HG03342 (cell line): ENCODE measurements at regions not wholly inside any gene's neighbourhood (a gene's known extent, or its start where the extent isn't known, plus 50 kb on each side); places are given as distances from the start of the nearest gene placed in this dataset.

Experiments used
- ATAC-seq: cut with Tn5 transposase; IDR thresholded peaks from one replicate; pipeline ENCODE4 v1.9.1; 2021; ENCODE audit warnings: mild to moderate bottlenecking, moderate library complexity; ENCODE audit not compliant: unreplicated experiment

DNA sequence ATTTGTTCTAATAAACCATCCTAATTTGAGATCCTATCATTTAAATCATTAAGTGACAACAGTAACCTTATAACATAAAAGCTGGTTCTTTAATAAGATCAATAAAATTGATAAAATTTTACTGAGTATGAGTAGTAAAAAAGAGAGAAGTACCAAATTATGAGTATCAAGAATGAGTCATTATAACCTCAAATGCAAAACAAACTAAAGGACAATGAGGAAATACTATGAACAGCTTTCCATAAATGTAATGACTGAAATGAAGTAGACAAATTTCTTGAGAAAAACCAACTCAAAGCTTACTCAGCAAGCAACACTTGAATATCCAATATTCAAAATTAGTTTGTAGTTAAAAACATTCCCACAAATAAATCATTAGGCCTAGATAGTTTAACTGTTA, 433.0 kb downstream of the ZEB2 start:
- no peak for ATAC-seq

DNA sequence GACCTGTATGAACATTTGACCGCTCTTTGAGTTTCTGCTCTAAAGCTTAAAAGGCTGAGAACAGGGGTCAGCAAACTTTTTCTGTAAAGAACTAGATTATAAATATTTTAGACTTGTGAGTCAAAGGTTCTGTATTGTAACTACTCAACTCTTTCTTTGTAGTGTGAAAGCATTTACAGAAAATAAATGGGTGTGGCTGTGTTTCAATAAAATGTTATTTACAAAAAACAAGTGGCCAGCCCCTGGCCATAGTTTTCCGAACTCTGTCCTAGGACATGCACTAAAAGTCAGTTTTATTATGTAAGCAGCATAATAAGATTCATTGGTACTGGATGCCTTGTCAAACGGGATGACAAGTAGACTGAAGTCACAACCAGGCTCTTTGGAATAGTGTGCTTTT, 434.9 kb downstream of the ZEB2 start:
- ATAC-seq, result no peak

DNA sequence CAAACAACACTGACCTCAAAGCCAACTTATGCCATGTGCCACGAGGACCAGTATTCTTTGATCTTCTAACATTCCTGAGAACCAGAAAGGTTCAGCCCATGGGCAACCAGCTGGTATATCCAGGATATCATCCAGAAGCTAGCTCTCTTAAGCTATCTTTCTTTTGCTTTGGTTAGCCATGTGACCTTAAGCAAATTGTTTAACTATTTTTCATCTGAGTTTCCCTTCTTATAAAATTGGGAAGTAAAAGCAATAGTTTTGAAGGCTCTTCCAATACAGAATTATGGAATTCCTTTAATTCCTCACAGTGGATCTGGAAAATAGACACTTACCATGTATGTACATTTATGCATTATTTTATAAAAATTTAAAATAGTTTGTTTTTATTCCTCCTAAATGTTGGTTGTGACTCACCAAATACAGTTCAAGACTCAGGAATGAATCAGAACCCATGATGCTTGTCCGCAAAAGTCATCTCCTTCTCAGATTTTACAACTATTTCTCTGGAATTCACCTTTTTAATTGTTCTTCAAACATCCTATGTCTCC, 435.7 kb downstream of the ZEB2 start:
- no peak for ATAC-seq

DNA sequence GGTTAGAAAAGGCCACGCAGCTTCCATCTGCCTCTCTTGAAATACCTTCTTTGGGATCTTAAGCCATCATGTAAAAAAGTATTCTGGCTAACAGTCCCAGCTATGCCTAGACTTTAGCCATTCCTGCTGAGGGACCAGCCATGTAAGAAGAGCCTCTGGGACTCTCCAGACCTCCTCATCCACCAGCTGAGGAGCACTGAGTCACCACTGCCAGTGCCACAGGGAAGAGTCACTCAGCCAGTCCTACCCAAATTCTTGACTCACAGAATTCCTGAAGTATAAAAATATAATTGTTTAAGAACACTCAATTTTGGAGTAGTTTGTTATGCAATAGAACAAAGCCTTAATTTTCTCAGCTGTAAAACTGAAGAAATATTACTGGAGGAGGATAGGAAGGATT, 436.7 kb downstream of the ZEB2 start:
- no peak for ATAC-seq

DNA sequence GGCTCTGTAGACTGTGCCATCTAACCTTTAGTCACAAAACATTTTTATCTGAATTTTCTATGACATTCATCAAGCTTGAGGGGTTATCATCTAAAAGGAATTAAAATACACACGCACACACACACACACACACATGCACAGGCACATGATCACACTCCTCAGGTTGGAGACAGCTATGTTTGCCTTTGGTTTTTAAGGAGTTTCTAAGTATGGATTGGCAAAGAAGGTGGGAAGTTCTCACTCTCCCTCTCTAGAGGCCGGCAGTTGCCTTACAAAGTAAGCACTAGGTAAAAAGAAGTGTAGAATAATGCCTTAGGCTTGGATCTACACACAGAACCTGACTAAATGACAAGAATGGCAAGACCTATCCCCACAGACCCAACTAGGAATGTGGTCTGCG, 437.1 kb downstream of the ZEB2 start:
- no peak for ATAC-seq

DNA sequence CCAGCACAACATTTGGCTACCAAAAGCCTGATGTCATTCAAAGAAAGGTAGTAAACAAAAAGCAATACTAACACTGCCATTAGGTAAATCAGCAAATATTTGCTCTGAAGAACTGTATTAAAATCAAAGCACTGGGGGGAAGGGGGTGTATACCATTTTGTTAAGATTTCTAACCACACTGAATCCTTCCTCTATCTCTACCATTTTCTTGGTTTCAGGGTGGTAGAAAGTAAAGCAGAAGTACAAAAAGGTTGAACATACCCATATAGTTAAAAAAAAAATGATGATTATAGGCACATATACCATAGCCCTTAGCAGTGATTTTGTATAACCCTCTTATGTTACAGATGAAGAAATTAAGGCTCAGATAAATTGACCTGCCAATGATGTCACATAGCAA, 437.6 kb downstream of the ZEB2 start:
- no peak for ATAC-seq

DNA sequence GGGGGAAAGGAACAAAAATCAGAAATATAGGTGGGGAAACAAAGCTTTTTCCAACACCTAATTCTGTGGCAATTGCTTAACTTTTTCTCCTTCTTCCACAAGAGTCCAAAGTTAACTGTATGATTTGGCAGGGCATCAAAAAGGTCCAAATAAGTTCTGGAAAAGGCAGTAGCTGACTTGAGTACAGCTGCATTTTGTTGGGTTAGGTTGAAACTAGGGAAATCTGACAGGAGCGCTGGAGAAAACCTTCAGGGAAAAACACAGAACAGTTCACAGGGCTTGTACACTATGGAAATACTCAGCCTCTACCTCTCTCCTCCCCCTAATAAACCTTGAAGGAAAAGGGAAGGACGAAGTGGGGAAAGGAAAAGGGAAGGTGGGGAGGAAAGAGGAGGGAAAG, 438.6 kb downstream of the ZEB2 start:
- no peak for ATAC-seq

DNA sequence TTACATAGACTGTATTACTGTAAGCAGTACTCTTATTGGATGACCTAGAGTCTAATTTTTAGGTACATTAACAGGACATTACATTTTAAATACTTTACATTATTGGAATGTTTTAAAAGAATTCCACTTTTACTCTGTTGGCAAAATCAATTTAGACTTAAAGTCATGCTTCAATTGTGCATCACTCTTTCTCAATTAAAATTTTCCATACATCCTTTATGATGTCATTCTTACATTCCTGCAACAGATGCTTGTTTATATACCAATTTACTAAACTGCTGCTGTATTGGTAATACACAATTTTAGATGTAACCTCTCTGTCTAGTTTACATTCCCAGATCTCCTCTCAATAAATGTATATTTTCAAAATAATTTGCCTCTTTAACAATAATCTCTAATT, 440.1 kb downstream of the ZEB2 start:
- no peak for ATAC-seq

DNA sequence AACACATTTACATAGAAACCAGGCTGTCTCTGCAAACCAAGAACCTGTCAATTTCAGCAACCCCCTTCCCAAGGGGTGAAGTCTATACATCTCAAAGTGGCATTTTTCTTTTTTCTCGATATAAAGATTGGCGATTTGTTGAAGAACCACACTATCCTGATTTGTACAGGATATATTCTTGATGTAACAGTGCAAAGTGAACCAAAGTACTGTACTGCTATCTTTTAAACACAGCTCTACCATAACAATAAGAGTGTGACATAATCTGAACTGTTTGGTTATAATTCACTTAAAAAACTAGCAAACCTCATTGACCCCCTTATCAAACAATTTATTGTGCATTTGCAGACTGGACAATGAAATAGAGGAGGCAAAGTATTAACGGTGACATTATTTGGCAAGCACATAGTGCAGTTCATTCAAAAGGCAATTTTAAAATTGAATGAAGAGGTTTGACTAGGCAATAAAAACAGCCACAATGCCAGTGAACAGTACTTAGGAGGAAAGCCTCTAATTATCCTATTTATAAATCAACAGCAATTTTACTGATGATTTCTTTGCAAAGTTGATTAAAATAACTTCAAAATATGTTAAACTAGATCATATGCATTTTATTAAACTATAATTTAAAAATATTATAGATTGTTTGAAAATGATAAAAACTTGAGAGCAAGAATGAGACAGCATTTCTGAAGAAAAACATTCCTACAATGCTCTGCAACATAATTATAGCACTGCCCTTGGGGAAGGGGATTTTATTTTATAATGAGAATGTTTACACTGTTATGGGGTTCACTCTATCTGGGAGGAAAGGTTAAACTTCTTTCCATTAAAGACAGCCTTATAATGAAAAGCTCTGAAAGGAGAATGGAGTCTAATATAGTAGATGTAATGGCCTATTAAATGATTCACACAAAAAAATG, 440.9 kb downstream of the ZEB2 start:
- ATAC-seq, result no peak

DNA sequence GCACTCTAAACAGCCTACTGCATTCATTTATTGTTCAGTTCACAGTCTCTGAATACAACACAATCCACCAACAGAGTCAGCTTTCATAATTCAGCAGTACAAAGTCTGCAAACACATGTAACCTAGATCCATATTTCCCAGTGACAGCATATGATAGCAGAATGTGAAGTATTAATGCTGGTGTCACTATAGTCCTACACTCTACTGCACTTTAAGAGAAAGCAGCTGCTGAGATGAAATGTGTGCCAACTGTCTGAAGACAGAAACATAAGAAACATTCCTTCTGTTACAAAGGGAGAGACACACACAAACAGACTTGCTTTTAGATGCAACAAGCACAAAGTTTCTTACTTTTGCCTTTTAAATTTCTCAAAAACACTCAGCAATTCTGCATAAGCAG, 441.8 kb downstream of the ZEB2 start:
- no peak for ATAC-seq

DNA sequence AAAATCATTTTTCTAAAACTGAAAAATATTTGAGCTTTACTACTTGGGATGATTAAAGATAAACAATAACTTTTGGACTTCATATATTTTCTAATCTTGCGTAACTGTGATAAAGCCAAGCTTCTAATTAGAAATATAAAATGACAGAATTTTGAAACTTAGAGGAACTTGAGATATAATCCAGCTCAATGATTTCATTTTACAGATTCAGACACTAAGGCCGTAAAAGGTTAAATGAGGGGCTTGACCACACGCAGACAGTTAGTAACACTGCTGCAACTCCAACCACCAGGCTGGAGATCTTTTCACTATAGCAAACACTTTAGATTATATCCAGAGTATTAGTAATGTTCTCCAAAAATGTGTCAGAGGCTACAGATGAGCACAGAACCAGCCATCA, 445.5 kb downstream of the ZEB2 start:
- ATAC-seq, result no peak

DNA sequence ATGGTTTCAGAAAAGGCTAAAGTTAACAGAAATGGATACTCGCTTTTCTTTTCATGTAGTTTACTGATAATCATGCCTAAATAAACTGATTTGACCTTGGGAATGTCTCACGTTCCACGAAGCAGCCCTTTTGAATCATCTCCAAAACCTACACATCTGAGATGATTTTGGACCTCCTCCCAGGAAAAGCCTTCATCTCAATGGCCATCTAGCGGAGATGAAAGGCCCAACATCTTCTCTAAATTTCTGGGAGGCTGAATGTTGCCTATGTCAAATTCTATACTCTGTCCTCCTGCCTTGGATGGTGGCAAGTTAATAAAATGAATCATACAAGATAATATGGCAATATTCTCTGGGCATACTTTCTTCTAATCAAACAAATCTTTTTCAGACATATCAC, 448.5 kb downstream of the ZEB2 start:
- ATAC-seq, result no peak

DNA sequence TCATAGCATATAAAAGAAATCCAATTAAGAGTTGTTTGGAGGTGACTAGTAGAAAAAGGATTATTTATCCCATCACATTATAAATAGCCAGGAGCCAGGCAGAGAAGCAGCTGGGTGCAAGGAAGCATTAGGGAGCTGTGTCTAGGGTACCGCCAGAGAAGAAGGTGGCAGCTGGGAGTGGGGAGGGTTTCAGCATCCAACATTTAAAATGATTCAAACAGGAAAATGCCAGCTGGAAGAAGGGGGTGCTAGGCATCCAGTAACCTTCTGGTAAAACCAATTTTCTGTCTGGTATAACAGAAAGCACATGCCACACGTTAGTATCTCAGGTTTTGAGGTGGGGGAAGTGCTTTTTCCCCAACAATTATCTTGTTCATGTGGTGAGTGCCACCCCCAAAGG, 452.4 kb downstream of the ZEB2 start:
- no peak for ATAC-seq

DNA sequence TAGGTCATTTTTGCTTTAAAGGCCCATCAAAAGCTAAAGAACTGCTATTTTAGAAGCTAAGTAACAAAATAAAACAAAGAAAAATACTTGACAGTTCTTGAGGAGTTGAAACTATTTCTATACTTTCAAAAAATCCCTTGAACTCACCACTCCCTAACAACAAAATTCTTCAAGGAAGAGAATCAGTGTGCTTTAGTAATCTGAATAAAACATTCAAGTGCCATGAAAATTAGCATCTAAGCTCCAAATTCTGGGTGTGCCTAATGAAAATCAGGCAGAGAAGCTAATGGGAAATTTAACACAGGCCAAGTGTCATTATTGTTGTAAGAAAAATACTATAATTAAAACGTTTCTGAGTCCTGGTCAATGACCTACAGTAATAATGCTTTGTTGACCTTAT, 456.3 kb downstream of the ZEB2 start:
- no peak for ATAC-seq

DNA sequence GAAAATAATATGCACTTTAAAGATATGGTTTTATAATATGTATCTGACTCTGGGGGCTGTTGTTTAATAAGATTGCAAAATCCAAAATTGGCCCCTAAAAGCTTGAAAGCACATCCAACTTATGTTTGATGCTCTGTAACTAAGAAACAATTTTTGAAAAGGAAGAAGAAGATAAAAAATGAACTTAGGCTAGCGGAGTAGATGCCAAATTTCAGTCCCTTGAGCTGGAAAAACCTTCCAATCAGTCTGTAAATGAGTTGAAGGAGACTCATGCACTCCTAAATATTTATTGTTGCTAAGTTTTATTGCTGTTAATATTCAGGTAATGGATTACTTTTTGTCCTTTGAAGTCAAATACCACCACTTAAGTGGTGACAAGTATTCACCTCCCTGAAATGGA, 465.0 kb downstream of the ZEB2 start:
- ATAC-seq, result no peak

DNA sequence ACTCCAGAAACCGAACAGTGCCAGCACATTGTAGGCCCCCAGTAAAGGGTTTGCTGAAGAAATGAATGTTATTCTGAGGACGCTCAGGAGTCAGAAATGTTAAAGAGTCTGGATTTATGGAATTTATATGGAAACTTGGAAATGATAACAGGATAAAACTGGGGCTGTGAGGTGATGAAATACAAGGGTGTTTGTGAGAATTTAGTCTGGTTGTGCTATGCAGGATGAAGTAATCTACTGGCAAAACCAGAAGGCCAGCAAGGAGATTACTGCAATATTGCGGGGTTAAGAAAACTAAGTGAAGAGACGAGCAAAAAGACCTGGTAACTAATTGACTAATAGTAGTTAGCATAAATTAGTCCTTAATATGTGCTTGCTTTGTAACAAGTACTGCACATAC, 467.8 kb downstream of the ZEB2 start:
- no peak for ATAC-seq

DNA sequence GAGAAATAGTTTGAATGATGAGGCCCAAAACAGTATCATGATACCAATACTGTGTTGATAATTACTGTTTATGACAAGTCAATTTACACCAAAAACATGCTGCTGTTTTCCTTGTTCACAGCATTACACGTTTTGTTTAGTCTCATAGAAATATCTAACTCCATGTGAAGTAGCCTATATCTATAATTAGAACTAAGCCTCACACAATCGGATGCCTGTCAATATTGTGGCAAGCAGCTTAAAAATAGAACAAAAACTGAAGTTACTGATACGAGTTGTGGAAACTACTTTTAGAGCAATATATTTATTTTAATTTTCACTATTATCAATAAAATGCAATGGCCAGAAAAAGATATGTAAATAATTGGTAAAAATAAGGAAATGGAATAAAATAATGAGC, 470.8 kb downstream of the ZEB2 start:
- no peak for ATAC-seq

DNA sequence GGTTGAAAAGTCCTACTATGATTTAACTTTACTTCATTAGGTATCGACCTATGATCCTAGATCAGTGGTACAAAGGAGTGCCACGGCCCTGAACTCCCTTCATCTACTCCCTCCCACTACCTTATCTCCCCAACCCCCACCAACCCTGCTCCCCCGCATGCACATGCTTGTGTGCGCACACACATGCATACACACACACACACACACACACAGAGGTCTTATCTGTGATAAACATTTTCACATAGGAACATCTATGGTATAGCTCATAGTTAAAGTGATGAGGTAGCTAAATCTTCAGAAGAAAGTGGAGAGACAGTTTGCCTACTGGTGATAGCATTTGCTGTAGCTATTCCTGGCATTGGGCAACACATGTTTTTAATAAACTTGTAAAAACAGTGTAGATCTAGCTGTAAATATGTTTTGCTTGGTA, 471.3 kb downstream of the ZEB2 start:
- no peak for ATAC-seq

DNA sequence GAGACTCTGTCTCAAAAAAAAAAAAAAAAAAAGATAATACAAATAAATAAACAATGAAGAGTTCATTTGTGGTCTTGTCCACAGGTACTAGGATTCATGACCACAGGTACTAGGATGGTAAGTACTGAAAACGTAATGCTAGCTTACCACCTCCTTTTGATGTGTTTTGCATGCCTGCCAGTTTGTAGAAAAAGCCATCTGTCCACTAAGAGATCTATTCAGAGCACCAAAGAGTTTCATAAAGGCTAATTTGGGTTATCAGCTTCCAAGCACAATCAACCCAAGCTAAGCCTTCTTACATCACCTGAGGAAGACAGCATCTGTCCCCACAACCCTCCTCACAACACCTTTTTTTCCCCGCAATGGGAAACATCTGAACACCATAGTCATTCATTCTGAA, 477.2 kb downstream of the ZEB2 start:
- ATAC-seq, result no peak

DNA sequence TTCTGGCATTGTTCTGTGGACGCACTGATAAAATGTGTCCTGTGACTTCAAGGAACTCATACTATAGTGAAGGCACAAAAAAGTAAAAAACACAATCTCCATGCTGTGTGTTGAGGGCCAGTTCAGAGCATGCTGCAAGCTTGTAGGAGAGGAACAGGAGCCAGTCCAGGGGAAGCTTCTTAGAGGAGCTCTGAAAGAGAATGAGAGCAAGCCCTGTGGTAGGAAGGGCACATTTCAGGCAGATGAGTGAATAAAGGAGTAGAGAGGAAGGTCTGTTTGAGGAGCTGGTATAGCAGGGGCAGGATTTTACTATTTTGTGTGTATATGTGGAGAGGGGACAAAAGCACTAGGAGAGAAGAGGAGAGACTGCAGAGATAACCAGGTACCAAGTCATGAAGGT, 478.3 kb downstream of the ZEB2 start:
- no peak for ATAC-seq

DNA sequence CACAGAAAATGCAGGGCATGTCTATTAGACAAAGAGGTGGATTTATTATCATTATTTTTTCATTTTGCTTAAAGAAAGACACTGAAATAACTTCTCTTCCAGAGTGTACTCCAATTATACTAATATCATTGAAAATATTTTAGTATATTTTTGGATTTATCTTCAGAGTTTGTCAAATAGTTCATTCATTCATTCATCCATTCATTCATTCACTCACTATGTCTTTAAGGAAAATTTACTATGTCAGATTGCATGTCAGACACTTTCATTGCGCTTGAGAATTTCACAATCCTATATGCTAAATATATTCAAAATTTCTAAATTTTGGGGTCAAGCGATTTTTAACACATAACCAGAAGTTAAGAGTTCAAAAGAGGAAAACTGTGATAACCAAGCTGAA, 479.1 kb downstream of the ZEB2 start:
- no peak for ATAC-seq

DNA sequence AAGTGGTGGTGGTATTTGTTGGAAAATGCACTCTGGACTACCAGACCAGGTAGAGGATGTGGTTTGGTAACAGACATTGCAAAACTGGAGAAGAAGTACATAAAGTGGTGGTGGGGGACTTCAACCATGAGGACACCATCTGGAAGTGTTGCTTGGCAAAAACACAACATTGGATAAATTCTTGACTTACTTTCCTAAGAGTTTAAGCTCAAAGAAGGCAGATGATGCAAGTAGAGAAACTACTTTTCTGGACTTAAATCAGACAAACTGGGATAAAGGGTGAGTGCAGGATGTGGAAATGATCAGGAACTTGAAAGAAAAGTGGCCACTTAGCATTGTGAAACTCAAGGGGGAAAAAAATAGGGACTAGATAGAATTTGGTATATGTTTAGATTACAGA, 487.4 kb downstream of the ZEB2 start:
- ATAC-seq, result no peak

DNA sequence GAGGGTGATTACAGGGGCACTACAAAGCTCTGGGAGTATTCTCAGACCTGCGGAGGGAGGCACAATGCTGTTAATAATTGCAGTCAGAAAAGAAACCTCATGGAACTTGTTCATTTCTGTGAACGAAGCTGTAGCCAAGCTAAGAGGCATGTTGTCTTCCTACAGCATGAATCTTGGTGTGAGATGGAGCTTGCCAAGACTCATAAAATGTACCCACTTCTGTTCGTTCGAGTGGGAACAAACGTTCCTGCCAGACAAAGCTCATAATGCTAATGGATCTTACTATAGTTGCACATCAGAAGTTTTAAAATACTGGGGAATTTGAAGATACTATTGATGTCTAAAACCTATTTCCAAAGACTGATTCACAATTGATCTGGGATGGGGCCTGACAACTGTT, 489.1 kb downstream of the ZEB2 start:
- no peak for ATAC-seq
